GM13977 (cell line): ENCODE measurements at regions not wholly inside any gene's neighbourhood (a gene's known extent, or its start where the extent isn't known, plus 50 kb on each side); places are given as distances from the start of the nearest gene placed in this dataset.

Experiments
- DNase-seq: peaks from one replicate; pipeline ENCODE4 v3.0.0; 2012; ENCODE audit warnings: low spot score
- in situ Hi-C: fragments of 300-500 bp; cut with MboI; formaldehyde crosslinking; loops from one replicate; pipeline ENCODE4 v1.12.0; 2022; ENCODE audit warnings: low sequenced_read_pairs, low pct_unique_long_range_greater_than_20kb, mixed read lengths, inconsistent platforms; ENCODE audit not compliant: unreplicated experiment
- TF ChIP-seq, protein P1 (sequence below): IDR thresholded peaks from 2 replicates; pipeline ENCODE4 v1.5.1; 2012; ENCODE audit warnings: mild to moderate bottlenecking, control low read depth; ENCODE audit not compliant: insufficient read depth; ENCODE audit errors: extremely low read depth, missing control alignments

DNA sequence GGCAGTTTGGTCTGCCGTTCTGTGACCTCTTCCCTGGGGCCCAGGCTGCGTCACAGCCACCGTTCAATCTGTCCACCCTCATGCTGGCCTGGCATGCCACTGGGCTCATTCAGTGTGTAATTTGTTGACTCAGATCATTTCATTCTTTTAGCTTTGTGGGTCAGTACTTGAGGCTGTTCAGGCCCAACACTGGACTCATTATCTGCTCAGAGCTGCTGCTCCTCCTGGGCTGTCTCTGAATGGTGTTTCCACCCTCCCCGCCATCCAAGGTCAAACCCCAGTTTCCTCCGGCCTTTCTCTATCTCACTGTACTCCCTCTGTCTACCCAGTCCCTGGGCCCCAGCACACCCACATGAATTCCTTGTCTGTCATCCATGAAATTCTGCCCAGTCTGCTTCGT is 152.4 kb upstream of the NCK2 start:
- DNase-seq, result no peak
- in situ Hi-C loops, result loop anchor here (25.0 kb wide), 1 partner anchor 495 kb away; no protein-coding TSS in a partner anchor

DNA sequence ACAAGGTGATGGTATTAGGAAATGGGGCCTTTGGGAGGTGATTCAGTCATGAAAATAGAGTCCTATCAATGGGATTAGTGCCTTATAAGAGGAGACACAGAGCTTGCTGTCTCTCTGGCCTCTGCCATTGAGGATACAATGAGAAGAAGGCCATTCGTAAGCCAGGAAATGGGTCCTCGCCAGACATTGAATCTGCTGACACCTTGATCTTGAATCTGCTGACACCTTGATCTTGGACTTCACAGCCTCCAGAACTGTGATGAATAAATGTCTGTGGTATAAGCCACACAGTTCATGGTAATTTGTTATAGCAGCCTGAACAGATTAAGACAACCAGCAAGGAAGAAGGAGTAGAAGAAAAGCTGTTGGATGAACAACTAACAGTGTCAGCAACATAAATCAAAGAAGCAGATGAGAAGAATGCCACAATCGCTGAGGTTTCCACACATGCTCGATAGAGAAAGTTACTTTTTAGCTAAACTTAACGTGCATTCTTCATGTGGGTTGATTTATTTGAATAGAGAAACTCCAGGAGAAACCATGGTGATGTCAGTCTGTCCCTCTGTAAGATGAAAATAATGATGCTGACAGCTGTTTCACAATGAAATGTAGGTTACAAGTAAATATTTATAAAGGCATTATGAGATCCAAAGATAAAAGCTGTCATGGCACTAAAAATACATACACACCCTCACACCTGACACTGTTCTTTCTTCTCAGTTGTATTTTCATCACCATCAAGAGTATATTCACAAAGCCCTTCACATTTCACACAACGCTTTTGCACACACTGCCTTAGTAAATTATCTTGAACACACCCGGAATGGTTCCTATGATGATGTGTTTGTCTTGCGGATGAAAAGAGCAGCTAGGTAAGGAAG is 153.7 kb upstream of the NCK2 start:
- in situ Hi-C loops, result loop anchor here (25.0 kb wide), 1 partner anchor 496 kb away; no protein-coding TSS in a partner anchor
- no peak for DNase-seq
- TF ChIP-seq, protein P1, sequence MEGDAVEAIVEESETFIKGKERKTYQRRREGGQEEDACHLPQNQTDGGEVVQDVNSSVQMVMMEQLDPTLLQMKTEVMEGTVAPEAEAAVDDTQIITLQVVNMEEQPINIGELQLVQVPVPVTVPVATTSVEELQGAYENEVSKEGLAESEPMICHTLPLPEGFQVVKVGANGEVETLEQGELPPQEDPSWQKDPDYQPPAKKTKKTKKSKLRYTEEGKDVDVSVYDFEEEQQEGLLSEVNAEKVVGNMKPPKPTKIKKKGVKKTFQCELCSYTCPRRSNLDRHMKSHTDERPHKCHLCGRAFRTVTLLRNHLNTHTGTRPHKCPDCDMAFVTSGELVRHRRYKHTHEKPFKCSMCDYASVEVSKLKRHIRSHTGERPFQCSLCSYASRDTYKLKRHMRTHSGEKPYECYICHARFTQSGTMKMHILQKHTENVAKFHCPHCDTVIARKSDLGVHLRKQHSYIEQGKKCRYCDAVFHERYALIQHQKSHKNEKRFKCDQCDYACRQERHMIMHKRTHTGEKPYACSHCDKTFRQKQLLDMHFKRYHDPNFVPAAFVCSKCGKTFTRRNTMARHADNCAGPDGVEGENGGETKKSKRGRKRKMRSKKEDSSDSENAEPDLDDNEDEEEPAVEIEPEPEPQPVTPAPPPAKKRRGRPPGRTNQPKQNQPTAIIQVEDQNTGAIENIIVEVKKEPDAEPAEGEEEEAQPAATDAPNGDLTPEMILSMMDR, result no peak

More for the DNA sequence above, 152.4 kb upstream of the NCK2 start:
- TF ChIP-seq, protein P1, result no peak

DNA sequence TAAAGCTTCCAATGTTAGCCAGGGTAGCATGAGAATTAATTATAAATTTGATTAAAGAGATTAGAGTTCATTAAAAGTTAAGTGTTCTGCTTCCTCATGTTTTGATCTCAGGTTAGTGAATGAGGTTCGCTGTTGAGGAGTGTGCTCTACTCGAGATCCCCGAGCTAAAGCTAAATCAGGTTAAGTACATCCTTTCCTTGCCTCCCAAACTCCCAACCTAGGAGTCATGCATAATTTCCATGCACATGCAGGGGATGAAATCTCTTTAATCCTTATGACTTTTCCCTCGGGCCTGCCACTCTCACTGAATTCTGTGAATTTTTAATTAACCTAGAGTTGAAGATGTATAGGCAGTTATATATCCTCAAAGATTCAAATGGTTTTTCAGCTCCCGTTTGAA is 156.1 kb upstream of the NCK2 start:
- TF ChIP-seq, protein P1, result no peak
- in situ Hi-C loops, result loop anchor here (25.0 kb wide), 1 partner anchor 499 kb away; no protein-coding TSS in a partner anchor
- DNase-seq, result no peak

DNA sequence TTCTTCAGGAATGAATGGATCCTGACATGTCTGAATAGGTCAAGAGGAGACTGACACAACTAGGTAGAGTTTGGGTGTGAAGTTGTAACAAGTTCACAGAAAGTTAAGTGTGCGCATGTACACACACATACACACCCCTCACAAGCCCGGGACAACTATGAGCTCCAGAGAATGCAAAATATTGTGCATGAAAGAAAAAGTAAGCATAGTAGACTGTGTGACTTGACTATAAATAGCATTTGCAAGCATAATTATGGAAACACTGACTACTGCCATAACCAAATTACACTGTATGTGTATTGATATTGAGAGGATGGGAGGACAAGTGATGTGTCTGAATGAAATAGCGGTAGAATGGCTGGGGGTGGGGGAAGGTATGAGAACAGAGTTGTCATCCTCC is 157.1 kb upstream of the NCK2 start:
- TF ChIP-seq, protein P1, result no peak
- in situ Hi-C loops, result loop anchor here (25.0 kb wide), 1 partner anchor 500 kb away; no protein-coding TSS in a partner anchor
- no peak for DNase-seq

DNA sequence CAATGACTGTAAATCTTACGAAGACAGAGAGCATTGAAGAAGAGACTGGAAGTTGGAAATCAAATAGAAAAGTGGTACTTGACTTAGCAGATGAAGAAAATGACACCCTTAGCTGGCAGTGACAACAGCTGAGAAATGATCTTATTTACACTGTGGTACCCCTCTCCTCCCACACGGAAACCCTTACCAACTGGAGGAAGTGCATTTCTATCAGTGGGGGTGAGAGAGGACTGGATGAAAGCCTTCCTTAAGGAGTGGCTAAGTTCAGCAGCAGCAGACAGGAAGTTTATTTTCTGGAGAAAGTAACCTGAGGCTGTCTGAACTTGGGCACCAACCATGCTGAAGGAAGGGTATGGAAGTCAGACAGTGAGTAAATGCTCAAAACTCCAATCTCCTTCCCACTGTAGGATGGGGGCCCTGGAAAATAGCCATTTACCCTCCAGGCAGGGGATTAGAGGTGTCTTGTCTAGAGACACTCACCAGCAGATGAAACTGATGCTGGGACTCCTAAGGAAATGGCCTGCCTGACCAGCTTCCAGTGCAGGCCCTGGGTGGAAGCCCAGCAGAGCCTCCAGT is 160.2 kb upstream of the NCK2 start:
- TF ChIP-seq, protein P1, result no peak
- in situ Hi-C loops, result loop anchor here (25.0 kb wide), 1 partner anchor 503 kb away; no protein-coding TSS in a partner anchor
- DNase-seq, result no peak

DNA sequence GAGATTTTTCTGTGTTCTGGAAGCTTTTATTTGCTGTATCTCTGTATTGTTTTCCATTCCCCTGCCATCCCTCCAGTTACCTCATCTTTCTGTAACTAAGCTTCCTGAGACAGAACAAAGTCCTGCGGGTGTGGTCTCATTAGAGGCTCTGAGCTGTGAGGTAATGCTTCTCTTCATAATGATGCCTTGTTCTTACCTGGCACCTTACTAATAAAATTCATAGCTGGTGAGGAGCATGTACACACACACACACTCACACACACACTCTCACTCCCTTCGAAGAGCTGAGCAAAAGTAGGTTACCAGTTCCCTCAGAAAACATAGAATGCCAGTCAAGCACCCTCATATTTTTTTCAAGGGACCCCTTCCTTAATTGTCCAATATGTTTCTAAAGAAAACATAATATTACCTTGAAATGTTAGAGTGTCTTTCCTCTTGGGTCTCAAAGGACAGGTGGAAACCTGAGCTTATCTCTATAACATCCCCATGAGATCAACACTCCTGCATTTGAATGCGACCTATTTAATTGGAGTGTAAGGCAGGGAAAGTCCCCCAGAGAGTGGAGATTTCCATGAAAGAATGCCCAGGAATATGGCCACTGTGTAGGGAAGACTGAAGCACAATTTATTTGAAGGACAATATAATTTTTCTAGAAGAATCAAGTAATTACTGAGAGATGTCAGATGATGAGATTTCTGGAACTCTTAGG is 161.6 kb upstream of the NCK2 start:
- DNase-seq, result no peak
- TF ChIP-seq, protein P1, result no peak
- in situ Hi-C loops, result loop anchor here (25.0 kb wide), 1 partner anchor 504 kb away; no protein-coding TSS in a partner anchor
